HUDEP-2 (cell line): ENCODE measurements at regions not wholly inside any gene's neighbourhood (a gene's known extent, or its start where the extent isn't known, plus 50 kb on each side); places are given as distances from the start of the nearest gene placed in this dataset.
"Not testable (repeated sequence)": the region's sequence is repeated elsewhere in the genome, so short reads cannot be mapped to it uniquely, and the experiment has no call there.

ENCODE experiments used
- DNase-seq, 76 experiments: peaks; one replicate each; lab custom pipeline; 2025; ENCODE audit not compliant: unreplicated experiment in 76 of 76; lab: John Stamatoyannopoulos, UW

DNA sequence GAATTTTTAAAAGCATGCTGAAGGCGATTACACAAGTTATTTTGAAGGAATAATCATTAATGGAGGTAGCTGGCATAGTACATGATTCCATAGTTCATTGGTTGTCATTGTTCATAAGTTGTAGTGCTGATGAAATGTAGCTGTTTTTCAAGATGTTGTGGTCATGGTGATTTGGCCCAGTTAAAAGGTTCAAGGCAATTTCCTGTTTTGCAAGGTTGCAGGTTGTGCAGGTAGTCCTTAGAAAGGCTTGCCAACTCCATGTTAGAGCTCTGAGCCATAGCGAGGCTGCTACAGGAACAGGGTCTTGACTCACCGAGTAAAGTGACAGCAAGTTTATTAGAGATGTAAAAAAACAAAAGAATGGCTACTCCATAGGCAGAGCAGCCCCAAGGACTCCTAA, 95.8 kb upstream of the CHORDC1 start:
- DNase-seq: no peak

DNA sequence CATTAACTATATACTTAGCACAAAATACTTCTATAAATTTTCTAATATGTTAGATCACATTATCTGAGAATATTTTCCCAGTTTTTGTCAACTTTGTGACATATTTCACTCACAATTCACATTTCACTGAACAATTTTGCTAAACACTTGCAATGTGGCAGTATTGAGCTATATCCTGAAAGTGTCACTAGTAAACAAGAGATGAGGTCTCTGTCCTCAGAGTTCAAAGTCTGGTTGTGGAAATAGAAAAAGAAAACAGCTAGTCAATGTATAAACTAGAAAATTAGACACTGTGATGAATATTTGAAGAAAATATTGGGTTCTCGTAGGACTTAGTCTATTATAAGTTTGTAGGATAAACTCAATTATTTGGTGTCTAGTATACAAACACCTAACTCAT, 87.4 kb upstream of the CHORDC1 start:
- DNase-seq: no peak

DNA sequence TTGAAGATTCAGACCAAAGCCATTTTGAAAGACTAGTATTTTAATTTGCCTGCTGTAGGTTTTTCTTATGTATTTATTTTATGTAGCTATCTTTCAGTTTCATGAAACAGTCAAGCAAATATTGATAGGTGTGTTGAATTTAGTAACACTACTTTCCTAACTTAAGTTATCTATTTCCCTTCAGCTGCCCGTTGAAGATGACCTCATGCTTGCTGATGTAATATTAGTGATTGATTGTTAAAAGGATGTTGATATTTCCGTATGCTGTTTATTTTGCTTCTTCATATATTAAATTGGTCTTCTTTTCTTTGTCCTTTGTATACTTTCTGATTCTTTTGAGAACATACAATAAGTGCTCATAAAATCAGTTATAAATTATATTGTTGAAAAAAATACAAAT, 86.8 kb upstream of the CHORDC1 start:
- DNase-seq: no peak

- no peak for DNase-seq
Observed at GRCh38 chr11:90294526-90294925, 71.7 kb upstream of the CHORDC1 start.

DNA sequence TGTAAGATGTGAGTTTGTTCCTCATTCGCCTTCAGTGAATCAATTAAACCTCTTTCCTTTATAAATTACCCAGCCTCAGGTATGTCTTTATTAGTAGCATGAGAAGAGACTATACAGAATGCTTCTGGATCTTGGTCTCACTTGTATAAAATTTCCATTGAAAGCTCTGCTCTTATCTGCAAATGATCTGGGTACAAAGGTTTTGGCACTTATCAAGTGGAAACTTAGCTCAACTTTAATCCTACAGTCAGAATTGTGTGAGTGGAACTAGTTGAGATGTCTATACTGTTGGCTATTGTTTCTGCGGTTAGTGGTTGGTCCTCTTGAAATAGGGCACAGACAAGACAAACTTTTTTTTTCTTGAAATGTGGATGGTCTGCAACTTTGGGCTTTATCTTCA, 71.2 kb upstream of the CHORDC1 start:
- DNase-seq: peak in 1 of 76 experiments; percentile 0

DNA sequence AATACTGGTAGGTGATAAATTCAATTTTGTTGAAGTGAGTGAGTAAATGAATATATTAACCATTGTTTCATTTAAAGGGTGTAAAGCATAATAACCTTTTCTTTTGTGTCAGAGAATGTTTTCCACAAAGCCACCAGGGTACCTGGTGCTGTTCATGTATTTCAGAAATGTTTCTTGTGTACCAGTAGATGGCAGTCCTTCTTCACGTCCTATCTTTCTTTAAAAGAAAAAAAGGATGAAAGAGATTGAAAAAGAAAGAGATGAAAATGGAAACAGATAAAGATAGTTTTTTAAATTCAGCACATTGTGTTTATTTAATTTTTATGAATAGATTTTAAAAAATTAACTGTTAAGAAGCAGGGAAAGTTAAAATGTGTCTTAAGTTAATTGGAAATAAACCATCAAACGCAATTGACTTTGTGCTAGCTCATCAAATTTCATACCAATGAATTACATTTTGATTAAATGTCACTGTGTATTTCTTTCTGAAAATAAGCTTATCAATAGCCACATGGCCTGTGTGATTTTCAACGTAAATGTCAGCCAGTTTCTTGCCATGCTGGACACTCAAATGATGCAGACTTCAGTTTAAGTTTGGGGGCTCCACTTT, 65.5 kb upstream of the CHORDC1 start:
- DNase-seq: peak in 2 of 76 experiments; percentile 1 to 16

- no peak for DNase-seq
Observed at GRCh38 chr11:90286640-90287039, 63.8 kb upstream of the CHORDC1 start.

DNA sequence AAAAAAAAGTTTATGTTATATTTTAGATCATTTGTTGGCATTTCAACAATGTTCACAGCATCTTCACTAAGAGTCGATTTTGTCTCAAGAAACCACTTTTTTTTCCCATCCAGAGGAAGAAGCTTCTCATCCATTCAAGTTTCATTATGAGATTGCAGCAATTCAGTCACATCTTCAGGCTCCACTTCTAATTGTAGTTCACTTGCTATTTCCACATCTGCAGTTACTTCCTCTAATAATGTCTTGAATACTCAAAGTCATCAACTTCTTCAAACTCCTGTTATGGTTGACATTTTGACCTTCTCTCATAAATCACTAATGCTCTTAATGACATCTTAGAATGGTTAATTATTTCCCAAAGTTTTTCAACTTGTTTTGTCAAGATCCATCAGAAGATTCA, 61.3 kb upstream of the CHORDC1 start:
- DNase-seq: no peak

DNA sequence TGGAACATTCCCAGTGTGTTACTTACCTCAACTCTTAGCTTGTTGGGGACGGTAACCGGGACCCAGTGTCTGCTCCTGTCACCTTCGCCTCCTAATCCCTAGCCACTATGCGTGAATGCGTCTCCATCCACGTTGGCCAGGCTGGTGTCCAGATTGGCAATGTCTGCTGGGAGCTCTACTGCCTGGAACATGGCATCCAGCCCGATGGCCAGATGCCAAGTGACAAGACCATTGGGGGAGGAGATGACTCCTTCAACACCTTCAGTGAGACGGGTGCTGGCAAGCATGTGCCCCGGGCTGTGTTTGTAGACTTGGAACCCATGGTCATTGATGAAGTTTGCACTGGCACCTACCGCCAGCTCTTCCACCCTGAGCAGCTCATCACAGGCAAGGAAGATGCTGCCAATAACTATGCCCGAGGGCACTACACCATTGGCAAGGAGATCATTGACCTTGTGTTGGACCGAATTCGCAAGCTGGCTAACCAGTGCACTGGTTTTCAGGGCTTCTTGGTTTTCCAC, 59.8 kb upstream of the CHORDC1 start:
- DNase-seq: not testable (repeated sequence)

GRCh38 chr11:90274362-90274761, 51.5 kb upstream of the CHORDC1 start:
- no peak for DNase-seq
